Osteoblast (primary cell): ENCODE measurements at regions not wholly inside any gene's neighbourhood (a gene's known extent, or its start where the extent isn't known, plus 50 kb on each side); places are given as distances from the start of the nearest gene placed in this dataset.

Experiments used
- DNase-seq: peaks from one replicate; pipeline ENCODE4 v3.0.0; 2011; ENCODE audit warnings: low spot score, mixed read lengths; ENCODE audit not compliant: insufficient read length; ENCODE audit errors: missing footprints
- H2AFZ ChIP-seq: 2 replicates; pipeline ENCODE4 v1.6.0; 2011; ENCODE audit warnings: mild to moderate bottlenecking, low read length
- H3K27ac ChIP-seq: 2 replicates; pipeline ENCODE4 v1.5.1; 2011; ENCODE audit warnings: mild to moderate bottlenecking, low read depth, low read length, moderate library complexity
- H3K27me3 ChIP-seq: 2 replicates; pipeline ENCODE4 v1.6.0; 2012; ENCODE audit warnings: mild to moderate bottlenecking, control low read depth, inconsistent platforms, low read length, moderate library complexity; ENCODE audit not compliant: insufficient read depth
- H3K36me3 ChIP-seq: 2 replicates; pipeline ENCODE4 v1.5.1; 2011; ENCODE audit warnings: mild to moderate bottlenecking, low read length, control low read depth, moderate library complexity; ENCODE audit not compliant: insufficient read depth
- H3K4me1 ChIP-seq: 2 replicates; pipeline ENCODE4 v1.5.1; 2011; ENCODE audit warnings: mild to moderate bottlenecking, low read length, control low read depth, moderate library complexity; ENCODE audit not compliant: insufficient read depth
- H3K4me2 ChIP-seq: 2 replicates; pipeline ENCODE4 v1.6.0; 2011; ENCODE audit warnings: mild to moderate bottlenecking, low read length; ENCODE audit not compliant: insufficient read depth
- H3K4me3 ChIP-seq: fragments of 200-600 bp; sonication (generic); 3 replicates; pipeline ENCODE4 v1.5.1; 2012; ENCODE audit warnings: mild to moderate bottlenecking, low read length, inconsistent platforms; ENCODE audit not compliant: insufficient read depth
- H3K79me2 ChIP-seq: 2 replicates; pipeline ENCODE4 v1.6.0; 2012; ENCODE audit warnings: mild to moderate bottlenecking, low read length, control low read depth, inconsistent platforms; ENCODE audit not compliant: insufficient read depth
- H3K9me3 ChIP-seq: 2 replicates; pipeline ENCODE4 v1.5.1; 2011; ENCODE audit warnings: low read depth, low read length, control low read depth
- H4K20me1 ChIP-seq: 2 replicates; pipeline ENCODE4 v1.6.0; 2012; ENCODE audit warnings: mild to moderate bottlenecking, low read length, control low read depth; ENCODE audit not compliant: insufficient read depth
- CTCF ChIP-seq: IDR thresholded peaks from 2 replicates; pipeline ENCODE4 v1.5.1; 2011; ENCODE audit warnings: mild to moderate bottlenecking, low read depth, low read length, moderate library complexity; ENCODE audit errors: extremely low read depth

GRCh38 chr12:29901585-29901984 lies 117.8 kb upstream of the TMTC1 start:
- no peaks in the 10 kb centered on the region for H3K27me3 ChIP-seq
- no peak overlapping the region for H2AFZ ChIP-seq
- H4K20me1 ChIP-seq, result no peaks in the 10 kb centered on the region
- no peaks in the 10 kb centered on the region for H3K79me2 ChIP-seq
- H3K36me3 ChIP-seq, result no peaks in the 10 kb centered on the region
- no peak overlapping the region for H3K27ac ChIP-seq
- TF ChIP-seq CTCF, result peak; percentile 21
- no peaks in the 10 kb centered on the region for H3K9me3 ChIP-seq
- DNase-seq, result no peak
- H3K4me2 ChIP-seq, result no peak overlapping the region
- H3K4me1 ChIP-seq, result no peaks in the 10 kb centered on the region
- no peak overlapping the region for H3K4me3 ChIP-seq

- no peak overlapping the region for H3K4me2 ChIP-seq
These were observed 115.6 kb upstream of the TMTC1 start for GRCh38 chr12:29899212-29899931.

GRCh38 chr12:29895966-29896365 lies 112.2 kb upstream of the TMTC1 start:
- no peak overlapping the region for H3K4me2 ChIP-seq
- no peaks in the 10 kb centered on the region for H3K27me3 ChIP-seq
- no peak for DNase-seq
- H3K4me1 ChIP-seq, result no peaks in the 10 kb centered on the region
- TF ChIP-seq CTCF, result no peak
- H3K79me2 ChIP-seq, result no peaks in the 10 kb centered on the region
- no peaks in the 10 kb centered on the region for H3K36me3 ChIP-seq
- no peak overlapping the region for H3K27ac ChIP-seq
- H2AFZ ChIP-seq, result no peak overlapping the region
- no peaks in the 10 kb centered on the region for H4K20me1 ChIP-seq
- H3K9me3 ChIP-seq, result no peaks in the 10 kb centered on the region
- H3K4me3 ChIP-seq, result no peak overlapping the region

More at GRCh38 chr12:29899212-29899931, 115.6 kb upstream of the TMTC1 start:
- H4K20me1 ChIP-seq, result no peaks in the 10 kb centered on the region
- H3K27ac ChIP-seq, result no peak overlapping the region
- H2AFZ ChIP-seq, result no peak overlapping the region
- no peaks in the 10 kb centered on the region for H3K36me3 ChIP-seq
- H3K9me3 ChIP-seq, result no peaks in the 10 kb centered on the region
- no peaks in the 10 kb centered on the region for H3K27me3 ChIP-seq
- H3K4me1 ChIP-seq, result no peaks in the 10 kb centered on the region
- no peak overlapping the region for H3K4me3 ChIP-seq
- H3K79me2 ChIP-seq, result no peaks in the 10 kb centered on the region
- TF ChIP-seq CTCF, result no peak
- no peak for DNase-seq

GRCh38 chr12:29893002-29893401 lies 109.3 kb upstream of the TMTC1 start:
- no peak overlapping the region for H2AFZ ChIP-seq

More at GRCh38 chr12:29893002-29893401, 109.3 kb upstream of the TMTC1 start:
- Histone ChIP-seq H3K79me2 (no peaks in the 10 kb centered on the region), H3K36me3 (no peaks in the 10 kb centered on the region), H3K4me1 (no peaks in the 10 kb centered on the region), H3K27ac (no peak overlapping the region), H3K27me3 (no peaks in the 10 kb centered on the region), H4K20me1 (no peaks in the 10 kb centered on the region), H3K9me3 (no peaks in the 10 kb centered on the region), H3K4me3 (no peak overlapping the region), H3K4me2 (no peak overlapping the region)
- no peak for DNase-seq
- TF ChIP-seq CTCF, result no peak
